ENCODE measurements at regions not wholly inside any gene's neighbourhood (a gene's known extent, or its start where the extent isn't known, plus 50 kb on each side); places are given as distances from the start of the nearest gene placed in this dataset.

DNA sequence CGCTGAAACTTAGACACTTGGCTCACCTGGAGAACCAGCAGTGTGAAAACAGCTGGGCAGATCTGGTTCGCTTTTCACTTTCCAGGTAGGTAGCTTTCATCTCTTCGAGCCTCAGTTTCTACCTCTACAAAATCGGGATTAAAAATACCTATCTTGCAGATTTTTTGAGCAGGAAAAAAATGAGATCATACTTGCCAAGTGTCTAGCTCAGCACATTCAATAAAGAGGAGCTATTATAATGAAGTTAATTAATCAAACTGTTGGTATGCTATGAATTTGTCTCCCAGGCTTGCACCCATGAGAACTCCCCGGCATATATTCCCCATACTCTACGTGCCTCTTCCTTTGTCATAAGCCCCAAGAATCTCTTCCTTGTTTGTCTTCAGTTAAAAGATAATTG, 158.6 kb upstream of the LDB2 start:
- TF ChIP-seq, protein P1, sequence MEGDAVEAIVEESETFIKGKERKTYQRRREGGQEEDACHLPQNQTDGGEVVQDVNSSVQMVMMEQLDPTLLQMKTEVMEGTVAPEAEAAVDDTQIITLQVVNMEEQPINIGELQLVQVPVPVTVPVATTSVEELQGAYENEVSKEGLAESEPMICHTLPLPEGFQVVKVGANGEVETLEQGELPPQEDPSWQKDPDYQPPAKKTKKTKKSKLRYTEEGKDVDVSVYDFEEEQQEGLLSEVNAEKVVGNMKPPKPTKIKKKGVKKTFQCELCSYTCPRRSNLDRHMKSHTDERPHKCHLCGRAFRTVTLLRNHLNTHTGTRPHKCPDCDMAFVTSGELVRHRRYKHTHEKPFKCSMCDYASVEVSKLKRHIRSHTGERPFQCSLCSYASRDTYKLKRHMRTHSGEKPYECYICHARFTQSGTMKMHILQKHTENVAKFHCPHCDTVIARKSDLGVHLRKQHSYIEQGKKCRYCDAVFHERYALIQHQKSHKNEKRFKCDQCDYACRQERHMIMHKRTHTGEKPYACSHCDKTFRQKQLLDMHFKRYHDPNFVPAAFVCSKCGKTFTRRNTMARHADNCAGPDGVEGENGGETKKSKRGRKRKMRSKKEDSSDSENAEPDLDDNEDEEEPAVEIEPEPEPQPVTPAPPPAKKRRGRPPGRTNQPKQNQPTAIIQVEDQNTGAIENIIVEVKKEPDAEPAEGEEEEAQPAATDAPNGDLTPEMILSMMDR (IDR thresholded peaks at IDR 0.05), result no peak
- no peak for TF ChIP-seq EZH2 (IDR thresholded peaks at IDR 0.05)

All from neural progenitor cell (in vitro differentiated cells).